ENCODE measurements at regions not wholly inside any gene's neighbourhood (a gene's known extent, or its start where the extent isn't known, plus 50 kb on each side); places are given as distances from the start of the nearest gene placed in this dataset.

DNA sequence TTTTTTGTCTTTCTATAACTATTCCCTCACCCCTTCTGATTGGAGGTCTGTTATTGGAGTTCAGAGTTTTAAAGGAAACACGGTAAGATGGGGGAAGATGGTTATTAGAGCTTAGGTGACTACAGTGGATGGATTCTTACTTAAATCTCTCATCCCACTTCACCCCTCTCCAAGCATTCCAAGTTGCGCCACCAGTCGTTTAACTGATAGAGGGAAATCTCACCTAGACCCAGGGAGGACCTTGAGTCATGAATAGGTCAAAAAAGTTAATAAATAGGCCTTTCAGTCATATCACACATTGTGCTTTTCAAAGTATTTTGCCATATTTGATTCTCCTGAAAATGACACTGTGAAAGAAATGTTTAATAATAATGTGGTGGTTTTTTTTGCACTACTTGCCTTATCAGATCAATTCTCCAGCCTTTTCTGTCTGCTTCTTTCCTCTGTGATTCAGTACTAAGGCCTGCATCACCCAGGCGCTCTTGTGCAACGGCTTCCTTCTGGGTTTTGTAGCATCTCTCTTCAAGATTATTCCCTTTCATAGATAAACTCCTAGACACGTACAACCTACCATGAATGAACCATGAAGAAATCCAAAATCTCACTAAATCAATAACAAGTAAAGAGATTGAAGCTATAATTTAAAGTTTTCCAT is 100.4 kb upstream of the TGFBR2 start:
- no peak for DNase-seq

DNA sequence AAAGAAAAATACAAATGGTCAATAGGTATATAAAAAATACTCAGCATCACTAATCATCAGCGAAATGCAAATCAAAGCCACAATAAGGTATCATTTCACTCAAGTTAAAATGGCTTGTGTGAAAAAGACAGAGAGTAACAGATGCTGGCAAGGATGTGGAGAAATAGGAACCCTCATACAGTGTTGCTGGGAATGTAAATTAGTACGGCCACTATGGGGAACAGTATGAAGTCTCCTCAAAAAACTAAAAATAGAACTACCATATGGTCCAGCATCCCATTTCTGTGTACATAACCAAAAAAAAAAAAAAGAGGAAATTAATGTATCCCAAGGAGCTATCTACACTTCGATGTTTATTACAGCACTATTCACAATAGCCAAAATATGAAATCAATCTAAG is 98.1 kb upstream of the TGFBR2 start:
- DNase-seq = peak; percentile 93

DNA sequence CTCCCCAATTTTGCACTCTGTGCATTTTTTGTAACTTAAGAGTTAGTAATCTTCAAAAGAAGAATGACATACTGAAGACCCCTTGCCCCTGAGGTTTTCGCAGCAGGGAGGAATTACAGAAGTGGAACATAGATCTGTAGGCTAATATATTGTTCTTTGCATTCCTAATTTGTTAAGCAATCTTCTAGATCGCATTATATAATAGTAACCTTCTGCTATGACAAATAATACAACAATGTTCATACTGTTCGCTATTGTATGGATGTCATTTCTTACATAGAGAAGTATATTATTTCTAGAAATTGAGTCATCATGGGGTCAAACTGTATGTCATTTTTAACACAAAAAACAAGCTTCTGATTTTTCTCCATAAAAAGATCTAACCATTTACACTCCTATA is 95.8 kb upstream of the TGFBR2 start:
- no peak for DNase-seq

DNA sequence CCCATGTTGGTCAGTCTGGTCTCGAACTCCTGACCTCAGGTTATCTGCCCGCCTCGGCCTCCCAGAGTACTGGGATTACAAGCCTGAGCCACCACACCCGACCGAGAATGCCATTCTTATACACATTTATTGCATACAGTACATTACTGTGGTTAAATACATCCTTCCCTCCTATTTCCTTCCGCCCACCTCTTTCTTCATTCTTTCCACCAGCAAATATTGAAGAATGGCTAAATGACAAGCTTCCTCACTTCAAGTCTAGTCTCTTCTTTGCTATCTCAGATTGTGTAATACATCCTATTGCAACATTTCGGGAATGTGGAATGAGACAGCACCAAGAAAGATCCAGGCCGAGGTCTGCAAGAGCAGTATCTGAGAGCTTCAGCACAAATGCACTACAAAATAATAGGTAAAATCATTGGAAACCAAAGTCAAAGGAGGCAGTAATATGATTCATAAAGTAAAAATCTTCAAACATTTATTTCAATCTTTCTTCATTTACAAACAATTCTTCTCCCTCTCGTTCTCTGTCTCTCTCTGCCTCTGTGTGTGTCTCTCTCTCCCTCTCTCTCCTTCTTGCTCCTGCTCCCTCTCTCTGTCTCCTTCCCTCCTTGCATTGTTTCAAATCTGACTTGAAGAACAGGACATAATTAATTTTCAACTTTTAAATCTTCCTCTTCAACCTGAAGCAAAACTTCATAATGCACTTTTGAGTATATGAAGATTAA is 94.7 kb upstream of the TGFBR2 start:
- DNase-seq = no peak

DNA sequence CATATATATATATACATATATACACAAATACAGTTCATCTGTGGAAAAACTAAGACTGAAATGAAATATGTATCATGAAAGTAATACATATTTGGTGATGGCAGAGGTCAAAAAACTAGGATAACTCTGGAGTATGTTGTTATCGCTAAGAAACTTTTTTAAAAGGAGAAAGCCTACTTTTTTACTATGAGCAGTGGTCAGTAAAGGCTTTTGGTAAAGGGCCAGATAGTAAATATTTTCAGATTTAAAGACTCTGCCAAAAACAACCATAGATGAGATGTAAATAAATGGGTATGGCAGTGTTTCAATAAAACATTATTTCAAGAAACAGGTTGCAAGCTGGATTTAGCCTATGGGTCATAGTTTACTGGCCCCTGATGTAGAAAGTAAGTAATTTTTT is 93.8 kb upstream of the TGFBR2 start:
- no peak for DNase-seq

DNA sequence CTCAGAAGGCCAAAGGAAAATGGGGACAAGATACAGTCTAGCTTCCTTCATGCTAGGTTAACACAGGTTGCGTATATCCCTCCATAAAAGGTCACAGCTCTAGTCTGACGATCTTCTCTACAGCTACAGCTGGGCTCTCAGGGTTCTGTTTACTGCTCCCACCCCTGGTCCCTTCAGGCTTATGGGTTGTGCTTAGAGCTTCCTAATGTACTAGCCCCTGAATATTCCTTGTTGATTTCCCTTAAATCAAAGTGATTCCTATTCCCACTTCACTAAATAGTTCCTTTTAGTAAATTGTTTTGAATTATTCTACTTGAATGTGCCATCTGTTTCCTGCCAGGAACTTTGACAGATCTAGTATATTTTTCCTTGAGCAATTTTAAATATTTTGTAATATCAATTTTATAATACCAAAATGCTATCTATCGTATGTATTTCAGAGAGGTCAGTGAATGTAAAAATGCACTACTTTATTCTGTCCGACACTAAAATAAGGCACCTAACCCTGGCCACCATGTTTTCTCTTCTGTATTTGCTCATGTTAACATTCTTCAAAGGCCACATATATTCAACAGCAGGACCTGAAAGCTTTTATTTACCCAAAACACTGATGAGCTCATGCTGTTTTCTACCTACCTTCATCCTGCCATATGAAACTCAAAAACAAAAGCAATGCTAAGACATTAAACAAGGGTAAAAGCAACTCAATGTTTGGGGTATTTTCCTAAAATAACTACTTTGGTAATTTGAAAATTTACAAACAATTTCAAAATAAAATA is 92.8 kb upstream of the TGFBR2 start:
- no peak for DNase-seq

DNA sequence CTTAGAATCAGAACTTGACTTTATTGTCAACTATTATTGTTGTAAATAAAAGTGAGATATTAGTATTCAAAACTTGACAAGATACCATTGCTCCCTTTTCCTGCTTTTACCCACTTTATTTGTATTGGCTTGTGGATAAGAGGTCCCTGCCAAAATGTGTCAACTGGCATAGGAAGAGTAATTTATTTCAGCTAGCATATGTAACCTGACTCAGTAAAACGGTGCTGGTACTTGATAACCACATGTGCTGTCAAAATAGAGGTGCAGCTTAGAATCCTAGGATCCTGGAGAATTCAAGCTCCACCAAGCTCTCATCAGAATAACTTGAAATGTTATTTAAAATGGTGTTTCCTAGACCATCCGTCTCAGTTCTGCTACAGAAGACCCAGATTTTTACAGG is 90.2 kb upstream of the TGFBR2 start:
- DNase-seq = peak; percentile 15

DNA sequence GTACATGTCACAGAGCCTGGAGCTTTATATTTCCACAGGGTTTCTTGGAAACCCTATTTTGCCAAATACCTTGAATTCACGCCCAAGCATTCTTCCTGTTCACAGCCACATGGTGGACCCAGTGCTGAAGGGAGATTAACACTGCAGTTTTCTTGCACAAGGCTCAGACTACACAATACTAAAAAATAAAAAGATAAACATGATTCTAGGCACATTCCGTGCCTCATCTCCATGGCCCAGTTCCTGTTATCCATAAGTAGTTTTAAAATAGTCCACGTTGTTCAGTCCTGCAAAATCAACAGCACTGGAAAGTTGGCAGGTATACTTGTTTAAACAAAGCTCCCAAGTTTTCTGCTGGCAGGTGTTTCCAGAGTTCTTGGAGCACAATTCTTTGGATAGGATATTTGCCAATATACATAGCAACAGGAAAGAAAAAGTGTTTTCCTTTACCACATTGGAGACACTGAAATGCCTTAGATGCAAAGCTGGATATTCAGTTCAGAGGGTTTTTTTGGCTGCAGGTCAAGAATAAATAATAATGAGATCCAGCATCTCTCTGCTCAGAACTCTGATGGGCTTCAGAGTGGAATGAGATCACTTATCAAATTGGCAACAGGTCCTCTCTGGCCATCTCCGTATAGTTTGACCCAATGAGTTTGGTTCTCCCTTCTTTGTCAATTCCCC is 88.1 kb upstream of the TGFBR2 start:
- DNase-seq = no peak

DNA sequence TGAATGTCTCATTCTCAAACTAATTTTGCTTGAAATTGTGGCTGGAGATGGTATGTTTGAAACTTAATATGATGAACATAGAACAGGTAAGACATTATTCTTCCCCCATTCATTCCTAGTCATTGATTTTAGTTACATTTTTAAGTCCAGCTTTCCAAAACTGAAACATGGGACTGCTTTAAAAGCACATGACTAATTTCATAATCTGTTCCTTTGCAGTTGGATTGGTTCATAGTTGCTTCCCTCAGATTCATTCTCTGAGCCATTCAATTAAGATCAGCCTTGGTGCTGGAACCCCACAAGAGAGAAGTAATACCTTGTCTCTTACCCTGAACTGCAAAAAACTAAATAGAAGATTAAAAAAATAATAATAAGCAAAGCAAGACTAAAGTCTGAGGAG is 87.5 kb upstream of the TGFBR2 start:
- DNase-seq = no peak

DNA sequence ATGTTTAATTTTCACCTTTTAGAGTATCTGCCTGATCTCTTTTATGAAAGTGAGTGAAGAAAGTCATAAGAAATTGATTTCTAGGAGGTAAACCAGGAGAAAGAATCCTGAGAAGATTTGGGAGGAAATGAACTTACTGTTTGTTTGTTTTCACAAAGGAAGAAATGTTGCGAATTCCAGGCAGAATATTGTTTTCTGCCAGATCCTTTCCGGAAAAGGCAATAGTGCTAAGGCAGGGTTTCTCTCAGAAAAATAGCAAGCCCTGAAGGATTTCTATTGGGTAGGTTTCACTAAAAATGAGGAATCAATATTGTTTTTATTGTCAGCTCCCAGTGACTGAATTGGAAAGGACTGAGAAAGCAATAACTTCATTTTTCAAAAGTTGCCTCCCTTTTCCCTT is 85.7 kb upstream of the TGFBR2 start:
- no peak for DNase-seq

DNA sequence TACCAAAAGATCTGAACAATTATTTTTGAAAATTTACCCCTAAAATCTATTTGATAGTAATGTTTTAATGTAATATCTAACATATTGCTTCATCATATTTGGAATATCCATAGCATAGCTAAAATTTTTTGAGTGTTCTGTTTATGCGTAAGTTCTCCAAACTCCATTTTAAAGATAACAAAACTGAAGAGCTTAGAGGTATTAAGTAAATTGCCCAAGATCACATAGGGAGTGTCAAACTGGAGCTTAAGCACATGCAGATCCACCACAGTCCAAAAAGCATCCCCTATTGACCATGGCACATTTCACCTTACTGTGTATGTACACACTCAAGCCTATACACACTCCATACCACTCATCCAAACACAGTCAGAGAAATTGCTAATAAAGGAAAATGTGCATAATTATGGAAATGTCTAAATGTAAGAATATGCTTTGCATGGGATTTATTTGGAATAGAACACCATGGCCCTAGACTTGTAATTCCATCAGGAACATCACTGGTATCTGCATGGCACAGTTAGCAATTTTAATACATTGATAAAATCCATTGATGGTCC is 85.2 kb upstream of the TGFBR2 start:
- DNase-seq = no peak

DNA sequence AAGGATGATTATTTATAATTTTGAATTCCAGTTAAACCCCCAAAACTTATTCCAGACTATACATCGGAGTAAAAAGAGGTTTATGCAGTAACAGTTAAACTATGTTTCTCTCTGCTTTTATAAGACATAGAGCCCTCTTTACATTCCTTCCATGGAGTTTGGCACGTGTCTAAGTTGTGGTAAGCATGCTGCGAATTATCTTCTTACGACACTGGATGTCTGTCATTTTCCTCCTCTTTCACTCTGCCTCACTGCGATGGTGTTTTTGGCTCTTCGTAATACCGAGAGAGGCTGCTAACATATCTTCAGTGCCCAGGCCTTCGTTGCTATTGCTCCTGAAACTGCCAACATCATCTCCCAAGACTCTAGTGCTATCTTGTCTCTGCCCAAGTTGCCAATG is 83.9 kb upstream of the TGFBR2 start:
- no peak for DNase-seq

DNA sequence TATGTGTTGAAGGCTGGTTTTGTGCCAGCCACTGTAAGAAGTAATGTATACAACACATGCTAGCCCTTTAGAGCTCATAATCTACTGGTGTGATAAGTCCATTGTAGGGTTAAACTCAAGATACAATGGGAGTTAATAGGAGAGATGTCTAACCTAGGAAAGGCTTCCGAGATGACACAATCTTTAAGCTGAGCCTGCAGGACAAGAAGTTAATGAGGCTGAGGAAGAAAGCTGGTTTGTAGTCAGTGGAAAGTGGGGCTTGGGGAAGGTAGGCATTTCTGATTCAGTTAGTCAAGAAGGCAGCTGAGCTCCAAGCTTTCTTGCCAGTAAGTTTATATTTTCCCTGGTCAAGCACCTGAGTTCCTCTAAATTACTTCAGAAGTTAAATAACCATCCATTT is 83.0 kb upstream of the TGFBR2 start:
- DNase-seq = no peak

DNA sequence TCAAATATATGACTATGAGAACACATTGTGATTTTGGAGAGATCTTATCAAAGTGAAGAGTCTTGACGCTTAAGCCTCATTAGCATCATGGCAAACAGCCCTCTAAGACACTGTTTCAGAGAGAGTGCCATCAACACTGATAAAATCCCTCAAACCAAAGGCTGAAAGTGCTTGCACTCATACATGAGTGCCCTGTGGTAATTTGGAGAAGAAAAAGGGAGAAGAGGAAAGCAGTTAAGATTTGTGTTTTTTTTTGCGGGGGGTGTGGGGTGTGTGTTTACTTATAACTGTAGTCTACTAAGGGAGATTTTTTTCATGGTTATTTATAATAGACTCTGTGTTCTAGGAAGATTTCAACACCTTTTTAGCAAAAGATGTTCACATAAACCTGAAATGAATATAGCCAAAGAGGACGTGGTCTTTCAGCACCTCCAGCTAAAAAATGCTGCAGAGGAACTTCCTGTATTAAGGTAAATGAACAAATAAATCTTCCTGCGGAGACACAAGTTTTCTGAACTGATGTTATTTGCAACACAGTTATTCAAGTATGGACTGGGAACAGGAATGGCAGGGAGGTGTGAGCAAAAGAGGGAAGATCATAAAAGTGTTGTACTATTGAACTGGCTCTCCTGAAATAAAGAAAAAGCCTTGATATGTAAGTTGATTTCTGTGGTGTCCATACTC is 81.9 kb upstream of the TGFBR2 start:
- DNase-seq = no peak

DNA sequence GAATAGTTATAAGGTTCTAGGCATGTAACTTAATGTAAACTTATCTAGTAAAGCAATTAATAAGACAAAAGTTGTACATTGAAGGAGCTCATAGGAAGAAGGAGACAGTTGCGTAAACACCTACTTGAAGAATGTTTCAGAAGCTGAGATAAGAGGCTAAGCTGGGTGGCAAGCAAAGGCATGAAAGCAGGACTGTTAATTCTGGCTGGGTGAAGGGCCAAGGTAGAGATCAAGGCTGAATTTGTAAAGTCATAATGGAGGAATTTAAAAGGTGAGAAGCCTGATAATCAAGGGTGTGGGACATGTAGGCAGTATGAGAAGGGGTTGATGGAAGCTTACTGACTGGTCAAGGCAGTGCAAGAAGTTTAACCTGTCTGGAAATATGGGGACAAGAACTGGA is 80.4 kb upstream of the TGFBR2 start:
- DNase-seq = no peak

DNA sequence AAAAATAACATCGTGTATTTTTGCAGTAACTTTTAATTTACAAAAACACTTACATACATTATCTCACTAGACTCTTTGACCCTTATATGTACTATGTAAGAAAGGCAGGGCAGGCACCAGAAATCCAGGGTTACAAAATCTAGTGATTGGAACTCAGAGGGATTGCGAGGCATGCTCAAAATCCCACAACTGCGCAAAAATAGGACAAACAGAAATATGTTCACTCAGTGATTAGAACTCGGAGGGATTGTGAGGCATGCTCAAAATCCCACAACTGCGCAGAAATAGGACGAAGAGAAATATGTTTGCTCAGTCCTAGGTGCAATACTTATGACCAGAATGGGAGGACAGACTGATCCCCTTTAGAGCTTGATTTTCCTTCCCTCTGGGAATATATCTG is 79.2 kb upstream of the TGFBR2 start:
- DNase-seq = no peak

DNA sequence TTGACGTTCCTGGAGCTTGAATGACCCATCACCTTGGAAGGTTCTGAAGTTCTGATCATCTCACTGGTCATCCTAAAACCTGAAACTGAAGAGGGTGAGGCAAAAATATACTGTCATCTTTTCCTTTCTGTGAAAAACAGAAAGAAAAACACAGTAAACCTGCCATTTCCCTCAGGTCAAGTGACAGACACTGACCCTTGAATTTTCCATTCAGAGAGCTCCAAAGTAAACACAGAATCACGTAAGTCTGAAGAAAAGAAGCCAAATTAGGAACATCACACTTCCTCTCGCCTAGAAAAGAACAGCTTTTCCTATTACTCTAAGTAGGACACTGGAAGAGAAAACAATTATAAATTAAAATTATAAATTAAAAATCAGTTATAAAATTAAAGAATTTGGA is 78.7 kb upstream of the TGFBR2 start:
- no peak for DNase-seq

DNA sequence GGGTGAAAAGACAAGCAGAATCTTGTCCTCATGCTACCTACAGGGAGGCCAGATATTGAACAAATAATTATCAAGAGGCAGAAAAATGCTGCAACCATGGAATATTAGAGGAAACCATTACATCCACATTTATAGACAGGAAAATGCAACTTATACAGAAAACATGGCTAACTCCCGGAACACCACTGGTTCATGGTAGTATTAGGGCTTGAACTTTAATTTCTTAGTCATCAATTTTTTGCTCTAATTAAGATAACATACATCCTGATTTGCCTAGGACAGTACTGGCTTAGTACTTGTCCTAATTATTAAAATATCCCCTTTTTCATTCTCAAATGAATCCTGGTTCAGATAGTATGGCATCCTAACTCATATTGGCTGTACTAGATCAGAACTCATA is 76.3 kb upstream of the TGFBR2 start:
- no peak for DNase-seq

DNA sequence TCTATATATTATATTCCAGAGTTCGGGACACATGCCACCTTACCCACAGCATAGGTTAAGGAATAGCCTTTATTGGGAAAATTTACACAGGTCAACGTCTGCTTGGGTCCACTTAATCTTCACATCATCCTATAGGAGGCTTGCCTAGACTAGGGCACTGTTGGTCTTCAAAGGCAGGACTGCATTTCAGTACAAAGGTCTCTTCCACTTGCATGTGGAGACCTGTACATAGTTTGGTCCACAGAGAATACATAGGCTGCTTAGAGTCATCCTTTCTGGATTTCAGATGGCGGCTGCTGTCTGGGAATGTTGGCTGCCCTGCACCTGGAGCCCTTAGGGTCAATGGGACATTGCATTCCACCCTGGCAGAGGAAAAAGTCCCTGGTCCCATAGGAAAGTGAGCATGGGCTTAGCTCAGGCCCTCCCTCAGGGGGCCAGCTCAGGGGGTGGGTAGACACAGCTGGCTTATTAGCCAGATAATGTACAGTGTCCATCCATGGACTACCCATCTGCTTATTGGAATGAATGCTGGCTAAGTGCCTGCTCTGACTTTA is 75.3 kb upstream of the TGFBR2 start:
- no peak for DNase-seq

DNA sequence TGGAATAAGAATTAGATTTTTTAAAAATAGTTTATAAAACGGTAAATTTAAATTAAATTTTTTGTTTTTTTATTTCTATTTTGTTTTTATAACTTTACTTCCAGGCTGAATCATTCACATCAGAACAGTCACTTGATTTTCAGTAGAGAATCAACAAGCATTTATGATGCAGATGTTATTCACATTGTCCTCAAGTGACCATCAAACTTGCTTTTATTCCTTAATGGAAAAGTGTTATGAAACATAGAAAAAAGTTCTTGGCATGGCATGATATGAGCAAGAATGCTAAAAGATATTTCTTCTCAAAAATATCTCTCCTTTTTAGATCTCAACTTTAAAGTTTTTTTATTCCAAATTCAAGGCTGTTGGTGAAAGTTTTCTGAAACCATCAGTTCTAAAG is 70.9 kb upstream of the TGFBR2 start:
- no peak for DNase-seq

DNA sequence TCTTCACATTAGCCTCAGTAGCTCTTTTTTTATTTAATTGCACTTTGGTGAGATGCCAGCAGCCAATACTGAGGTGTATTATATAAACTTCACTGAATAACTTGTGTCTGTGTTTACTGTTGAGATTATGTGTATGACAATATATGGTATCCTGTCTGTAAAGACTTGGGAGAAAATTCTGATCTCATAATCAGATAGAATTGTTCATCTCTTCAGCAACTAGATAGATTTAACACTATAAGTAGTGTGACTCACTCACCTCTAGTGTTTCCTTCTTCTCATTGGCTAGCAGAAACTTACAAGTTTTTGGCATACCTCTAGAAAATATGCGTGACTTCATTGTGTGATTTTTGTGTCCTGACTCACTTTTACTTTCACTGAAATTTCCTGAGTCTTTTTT is 67.6 kb upstream of the TGFBR2 start:
- DNase-seq = no peak

DNA sequence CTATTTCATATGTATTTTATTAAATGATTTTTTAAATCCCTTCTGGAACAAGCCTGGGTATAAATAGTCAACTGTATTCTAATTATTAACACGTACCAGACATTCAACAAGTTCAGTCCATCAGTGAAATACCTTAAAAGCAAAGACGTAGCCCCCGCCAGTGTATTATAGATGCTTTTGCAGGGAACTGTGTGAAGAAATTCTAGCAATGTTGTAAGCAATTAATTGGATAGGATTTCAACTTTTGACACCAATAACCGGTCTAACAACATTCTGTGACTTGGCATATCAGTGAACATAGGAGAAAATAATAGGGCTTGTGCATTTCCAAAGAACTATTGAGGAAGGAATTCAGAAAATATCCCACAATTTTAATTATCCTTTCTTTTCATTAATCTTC is 67.2 kb upstream of the TGFBR2 start:
- DNase-seq = no peak

Measured in NCI-H2171 treated with DMSO at 0.1 percent for 48 hours (cell line).